ENCODE measurements at regions not wholly inside any gene's neighbourhood (a gene's known extent, or its start where the extent isn't known, plus 50 kb on each side); places are given as distances from the start of the nearest gene placed in this dataset.
A peak's percentile ranks its signal among the peaks of the same experiment; 100 is the strongest.
"Not testable (repeated sequence)": the region's sequence is repeated elsewhere in the genome, so short reads cannot be mapped to it uniquely, and the experiment has no call there.

- Histone ChIP-seq H3K9ac (ENCODE audit: insufficient read depth in 1 of 2, low read length in 2 of 2) (no peak overlapping the region), H3K4me1 (ENCODE audit: control insufficient read depth in 5 of 5, insufficient read depth in 5 of 5, low read length in 5 of 5) (peaks cover 0 to 7% (median 0%) of the 10 kb centered on the region in 5 donors), H3K9me3 (ENCODE audit: control insufficient read depth in 4 of 4, insufficient read depth in 3 of 4, low read length in 3 of 4) (no peaks in the 10 kb centered on the region), H3K27me3 (ENCODE audit: control insufficient read depth in 3 of 3, insufficient read depth in 3 of 3, low read length in 2 of 3) (no peaks in the 10 kb centered on the region), H3K36me3 (ENCODE audit: control insufficient read depth in 4 of 4, insufficient read depth in 4 of 4, low read length in 4 of 4) (no peaks in the 10 kb centered on the region), H3K27ac (ENCODE audit: low read depth in 1 of 2, low read length in 1 of 2) (no peak overlapping the region), H3K4me3 (no peak overlapping the region)
- no peak for TF ChIP-seq CTCF (IDR thresholded peaks at IDR 0.05; ENCODE audit: control extremely low read depth, extremely low read depth)
- no peak for ATAC-seq (ENCODE audit: insufficient read depth, low FRiP score)
- 25 to 63% methylated on average over 1 of the region's 1 CpG for WGBS, 2 donors
- DNase-seq: peak in 2 of 3 donors; percentile 23 to 68
Observed at GRCh38 chr7:145106001-145106400, 270.1 kb upstream of the TPK1 start.

- TF ChIP-seq CTCF (IDR thresholded peaks at IDR 0.05; ENCODE audit: control extremely low read depth, extremely low read depth): no peak
- ATAC-seq (ENCODE audit: insufficient read depth, low FRiP score) (no peak), DNase-seq (no peak)
- Histone ChIP-seq H3K9ac (ENCODE audit: insufficient read depth in 1 of 2, low read length in 2 of 2) (no peak overlapping the region), H3K9me3 (ENCODE audit: control insufficient read depth in 4 of 4, insufficient read depth in 3 of 4, low read length in 3 of 4) (no peaks in the 10 kb centered on the region), H3K27me3 (ENCODE audit: control insufficient read depth in 3 of 3, insufficient read depth in 3 of 3, low read length in 2 of 3) (no peaks in the 10 kb centered on the region), H3K4me3 (no peak overlapping the region), H3K4me1 (ENCODE audit: control insufficient read depth in 5 of 5, insufficient read depth in 5 of 5, low read length in 5 of 5) (peaks cover 0 to 7% (median 0%) of the 10 kb centered on the region in 5 donors), H3K36me3 (ENCODE audit: control insufficient read depth in 4 of 4, insufficient read depth in 4 of 4, low read length in 4 of 4) (no peaks in the 10 kb centered on the region), H3K27ac (ENCODE audit: low read depth in 1 of 2, low read length in 1 of 2) (no peak overlapping the region)
- WGBS, 2 donors: 60 to 90% methylated on average over 2 of the region's 2 CpGs
Observed at GRCh38 chr7:145105561-145105960, 269.7 kb upstream of the TPK1 start.

- Histone ChIP-seq H3K4me1 (ENCODE audit: control insufficient read depth in 5 of 5, insufficient read depth in 5 of 5, low read length in 5 of 5) (peaks cover 0 to 7% (median 0%) of the 10 kb centered on the region in 5 donors), H3K9me3 (ENCODE audit: control insufficient read depth in 4 of 4, insufficient read depth in 3 of 4, low read length in 3 of 4) (no peaks in the 10 kb centered on the region), H3K9ac (ENCODE audit: insufficient read depth in 1 of 2, low read length in 2 of 2) (no peak overlapping the region), H3K36me3 (ENCODE audit: control insufficient read depth in 4 of 4, insufficient read depth in 4 of 4, low read length in 4 of 4) (no peaks in the 10 kb centered on the region), H3K27ac (ENCODE audit: low read depth in 1 of 2, low read length in 1 of 2) (no peak overlapping the region), H3K27me3 (ENCODE audit: control insufficient read depth in 3 of 3, insufficient read depth in 3 of 3, low read length in 2 of 3) (no peaks in the 10 kb centered on the region), H3K4me3 (no peak overlapping the region)
- WGBS, 2 donors: 83 to 84% methylated on average over 1 of the region's 1 CpG
- TF ChIP-seq CTCF (IDR thresholded peaks at IDR 0.05; ENCODE audit: control extremely low read depth, extremely low read depth): no peak
- DNase-seq (no peak), ATAC-seq (ENCODE audit: insufficient read depth, low FRiP score) (no peak)
Observed at GRCh38 chr7:145104400-145104799, 268.5 kb upstream of the TPK1 start.

- H3K4me3 ChIP-seq; DNase-seq; ATAC-seq (ENCODE audit: insufficient read depth, low FRiP score); H3K36me3 ChIP-seq (ENCODE audit: control insufficient read depth in 4 of 4, insufficient read depth in 4 of 4, low read length in 4 of 4); H3K27ac ChIP-seq (ENCODE audit: low read depth in 1 of 2, low read length in 1 of 2); H3K9me3 ChIP-seq (ENCODE audit: control insufficient read depth in 4 of 4, insufficient read depth in 3 of 4, low read length in 3 of 4); H3K4me1 ChIP-seq (ENCODE audit: control insufficient read depth in 5 of 5, insufficient read depth in 5 of 5, low read length in 5 of 5); H3K9ac ChIP-seq (ENCODE audit: insufficient read depth in 1 of 2, low read length in 2 of 2); H3K27me3 ChIP-seq (ENCODE audit: control insufficient read depth in 3 of 3, insufficient read depth in 3 of 3, low read length in 2 of 3): not testable (repeated sequence)
- 92 to 93% methylated on average over 10 of the region's 10 CpGs for WGBS, 2 donors
Observed at GRCh38 chr7:145102199-145102598, 266.3 kb upstream of the TPK1 start.

Data from lung (tissue), 11 donors.